GM12865 (cell line): ENCODE measurements at regions not wholly inside any gene's neighbourhood (a gene's known extent, or its start where the extent isn't known, plus 50 kb on each side); places are given as distances from the start of the nearest gene placed in this dataset.
"Not testable (repeated sequence)": the region's sequence is repeated elsewhere in the genome, so short reads cannot be mapped to it uniquely, and the experiment has no call there.

Source experiments
- DNase-seq: peaks from one replicate; pipeline ENCODE4 v3.0.0; 2010; ENCODE audit warnings: low read depth
- H3K4me3 ChIP-seq: 2 replicates; pipeline ENCODE4 v1.5.1; 2011; ENCODE audit warnings: mild to moderate bottlenecking, low read depth, low read length, control low read depth
- CTCF ChIP-seq: IDR thresholded peaks from 2 replicates; pipeline ENCODE4 v1.5.1; 2011; ENCODE audit warnings: low read length, control low read depth, low read depth, inconsistent platforms; ENCODE audit not compliant: insufficient read depth; ENCODE audit errors: missing control alignments

GRCh38 chr5:130624805-130625204, 540.3 kb downstream of the HINT1 start:
- no peak for DNase-seq
- no peak for TF ChIP-seq CTCF
- H3K4me3 ChIP-seq: no peak overlapping the region

- DNase-seq: no peak
Measured at GRCh38 chr5:130616161-130616560, 548.9 kb downstream of the HINT1 start.

GRCh38 chr5:130605234-130605633, 559.8 kb downstream of the HINT1 start:
- no peak for DNase-seq
- H3K4me3 ChIP-seq: no peak overlapping the region
- no peak for TF ChIP-seq CTCF

More at GRCh38 chr5:130616161-130616560, 548.9 kb downstream of the HINT1 start:
- TF ChIP-seq CTCF: no peak
- no peak overlapping the region for H3K4me3 ChIP-seq

GRCh38 chr5:130596647-130597046, 568.4 kb downstream of the HINT1 start:
- not testable (repeated sequence) for DNase-seq, H3K4me3 ChIP-seq

GRCh38 chr5:130580264-130580663, 584.8 kb downstream of the HINT1 start:
- no peak for DNase-seq
- TF ChIP-seq CTCF: no peak
- no peak overlapping the region for H3K4me3 ChIP-seq

GRCh38 chr5:130578354-130578753, 586.7 kb downstream of the HINT1 start:
- no peak for TF ChIP-seq CTCF
- DNase-seq: no peak
- H3K4me3 ChIP-seq: no peak overlapping the region

GRCh38 chr5:130571076-130571475, 594.0 kb downstream of the HINT1 start:
- no peak for DNase-seq
- no peak overlapping the region for H3K4me3 ChIP-seq

More at GRCh38 chr5:130571076-130571475, 594.0 kb downstream of the HINT1 start:
- no peak for TF ChIP-seq CTCF
